IMR-90 (cell line): ENCODE measurements at regions not wholly inside any gene's neighbourhood (a gene's known extent, or its start where the extent isn't known, plus 50 kb on each side); places are given as distances from the start of the nearest gene placed in this dataset.
A peak's percentile ranks its signal among the peaks of the same experiment; 100 is the strongest.

Experiments used
- ATAC-seq: fragments of 200-7000 bp; cut with Tn5 transposase; 2 replicates; pipeline ENCODE4 v1.9.1; 2020; ENCODE audit warnings: low read depth, mild to moderate bottlenecking, moderate library complexity
- BruUV-seq: library from RNA; stranded (reverse); fragments of 400-500 nt; replicated peaks from 2 replicates; lab custom pipeline; 2021; lab: Mats Ljungman, UMichigan
- CTCF ChIA-PET: fragments of 300-600 bp; formaldehyde crosslinking; extraction: SDS; loops from one replicate; lab custom pipeline; 2021; ENCODE audit warnings: antibody characterized with exemption; lab: Yijun Ruan, JAX
- POLR2A ChIA-PET: fragments of 300-600 bp; sonication (Branson Sonifier 250); formaldehyde crosslinking; loops from one replicate; lab custom pipeline; 2022; ENCODE audit warnings: antibody characterized with exemption; ENCODE audit not compliant: unreplicated experiment; lab: Charles Lee
- DNase-seq: peaks from one replicate; pipeline ENCODE4 v3.0.0; 2013
- H2AFZ ChIP-seq: replicated peaks from 2 replicates; pipeline ENCODE3; 2013; ENCODE audit warnings: low read length, mild to moderate bottlenecking; ENCODE audit not compliant: poor library complexity
- H2AK5ac ChIP-seq: 2 replicates; pipeline ENCODE4 v1.6.1; 2013; ENCODE audit warnings: low read depth, low read length, inconsistent platforms
- H2AK9ac ChIP-seq: replicated peaks from 2 replicates; pipeline ENCODE3; 2013; ENCODE audit warnings: mild to moderate bottlenecking, low read depth, low read length, moderate library complexity; ENCODE audit not compliant: poor library complexity
- H2BK120ac ChIP-seq: 2 replicates; pipeline ENCODE4 v1.6.1; 2013; ENCODE audit warnings: low read depth, low read length, inconsistent platforms
- H2BK15ac ChIP-seq: 3 replicates; pipeline ENCODE4 v1.6.1; 2013; ENCODE audit warnings: low read depth, low read length, inconsistent platforms
- H2BK20ac ChIP-seq: 2 replicates; pipeline ENCODE4 v1.6.1; 2013; ENCODE audit warnings: low read depth, mild to moderate bottlenecking, inconsistent platforms, low read length, moderate library complexity
- H2BK5ac ChIP-seq: 2 replicates; pipeline ENCODE4 v1.6.1; 2013; ENCODE audit warnings: mild to moderate bottlenecking, low read depth, low read length, inconsistent platforms; ENCODE audit not compliant: poor library complexity, severe bottlenecking
- H3K14ac ChIP-seq: replicated peaks from 2 replicates; pipeline ENCODE4 v1.6.1; 2013; ENCODE audit warnings: low read depth, low read length, inconsistent platforms
- H3K18ac ChIP-seq: 2 replicates; pipeline ENCODE4 v1.6.1; 2013; ENCODE audit warnings: low read depth, low read length, control low read depth
- H3K23ac ChIP-seq: 2 replicates; pipeline ENCODE4 v1.6.1; 2013; ENCODE audit warnings: low read depth, low read length, inconsistent platforms
- H3K27ac ChIP-seq: 2 replicates; pipeline ENCODE4 v1.5.1; 2013; ENCODE audit warnings: mild to moderate bottlenecking, control low read depth, low read length; ENCODE audit not compliant: insufficient read depth
- H3K27me3 ChIP-seq: 2 replicates; pipeline ENCODE4 v1.6.1; 2013; ENCODE audit warnings: low read length; ENCODE audit not compliant: control insufficient read depth, insufficient read depth
- H3K36me3 ChIP-seq: 2 replicates; pipeline ENCODE4 v1.6.1; 2013; ENCODE audit warnings: low read length, mixed read lengths; ENCODE audit not compliant: control insufficient read depth, insufficient read depth
- H3K4ac ChIP-seq: 2 replicates; pipeline ENCODE4 v1.6.1; 2013; ENCODE audit warnings: low read depth, low read length, inconsistent platforms
- H3K4me1 ChIP-seq: 2 replicates; pipeline ENCODE4 v1.6.1; 2013; ENCODE audit warnings: low read length, mixed read lengths; ENCODE audit not compliant: control insufficient read depth, insufficient read depth
- H3K4me2 ChIP-seq: 2 replicates; pipeline ENCODE4 v1.6.1; 2013; ENCODE audit warnings: low read depth, mild to moderate bottlenecking, control low read depth, low read length, moderate library complexity
- H3K4me3 ChIP-seq: 2 replicates; pipeline ENCODE4 v1.5.1; 2013; ENCODE audit warnings: low read depth, mild to moderate bottlenecking, control low read depth, low read length, moderate library complexity; ENCODE audit not compliant: insufficient read depth
- H3K56ac ChIP-seq: 2 replicates; pipeline ENCODE4 v1.6.1; 2013; ENCODE audit warnings: low read length, inconsistent platforms; ENCODE audit not compliant: insufficient read depth; ENCODE audit errors: extremely low read depth
- H3K79me1 ChIP-seq, 2 experiments: 2 replicates each; pipeline ENCODE4 v1.6.1; 2013; ENCODE audit warnings: low read length in 2 of 2, inconsistent platforms in 1 of 2, low read depth in 1 of 2
- H3K9ac ChIP-seq: 2 replicates; pipeline ENCODE4 v1.6.1; 2013; ENCODE audit warnings: low read depth, low read length, control low read depth
- H3K9me1 ChIP-seq: 2 replicates; pipeline ENCODE4 v1.6.1; 2013; ENCODE audit warnings: low read length, inconsistent platforms; ENCODE audit not compliant: insufficient read depth
- H3K9me3 ChIP-seq: 2 replicates; pipeline ENCODE4 v1.6.1; 2013; ENCODE audit warnings: low read length; ENCODE audit not compliant: control insufficient read depth, insufficient read depth
- H4K20me1 ChIP-seq: 2 replicates; pipeline ENCODE4 v1.6.1; 2013; ENCODE audit warnings: low read length, inconsistent platforms; ENCODE audit not compliant: insufficient read depth
- H4K5ac ChIP-seq: 2 replicates; pipeline ENCODE4 v1.6.1; 2013; ENCODE audit warnings: mild to moderate bottlenecking, low read depth, low read length, control low read depth
- H4K8ac ChIP-seq, 2 experiments: 2 replicates each; pipeline ENCODE4 v1.6.1; 2013; ENCODE audit warnings: low read depth in 2 of 2, low read length in 2 of 2, control low read depth in 1 of 2, inconsistent platforms in 1 of 2
- H4K91ac ChIP-seq: 2 replicates; pipeline ENCODE4 v1.6.1; 2013; ENCODE audit warnings: low read depth, low read length, inconsistent platforms; ENCODE audit not compliant: insufficient read depth
- CEBPB ChIP-seq: IDR thresholded peaks from 2 replicates; pipeline ENCODE4 v1.6.1; 2012; ENCODE audit warnings: low read depth, low read length, improper control_type of control experiment
- CHD1 ChIP-seq: IDR thresholded peaks from 2 replicates; pipeline ENCODE4 v1.6.1; 2012; ENCODE audit warnings: low read depth, low read length, improper control_type of control experiment
- CTCF ChIP-seq: conservative IDR thresholded peaks from 2 replicates; pipeline ENCODE4 v1.5.1; 2012; ENCODE audit warnings: mild to moderate bottlenecking, low read depth, low read length, improper control_type of control experiment
- FOS ChIP-seq: fragments of 150-350 bp; IDR thresholded peaks from 2 replicates; pipeline ENCODE4 v1.6.1; 2016; ENCODE audit warnings: low read depth, low read length
- MAFK ChIP-seq: IDR thresholded peaks from 2 replicates; pipeline ENCODE4 v1.6.1; 2012; ENCODE audit warnings: low read depth, low read length, improper control_type of control experiment
- MAZ ChIP-seq: IDR thresholded peaks from 2 replicates; pipeline ENCODE4 v1.6.1; 2012; ENCODE audit warnings: low read depth, mild to moderate bottlenecking, low read length, improper control_type of control experiment, moderate library complexity, borderline replicate concordance
- NFE2L2 ChIP-seq: fragments of 150-350 bp; IDR thresholded peaks from 2 replicates; pipeline ENCODE4 v1.6.1; 2016; ENCODE audit warnings: low read depth, mild to moderate bottlenecking, low read length
- RAD21 ChIP-seq: IDR thresholded peaks from 2 replicates; pipeline ENCODE4 v1.6.1; 2012; ENCODE audit warnings: low read length, improper control_type of control experiment
- RCOR1 ChIP-seq: IDR thresholded peaks from 2 replicates; pipeline ENCODE4 v1.6.1; 2012; ENCODE audit warnings: mild to moderate bottlenecking, low read length, improper control_type of control experiment; ENCODE audit not compliant: insufficient replicate concordance
- RFX5 ChIP-seq: IDR thresholded peaks from 2 replicates; pipeline ENCODE4 v1.8.0; 2012; ENCODE audit warnings: low read depth, mild to moderate bottlenecking, low read length, moderate library complexity
- SMC3 ChIP-seq: fragments of 150-350 bp; IDR thresholded peaks from 2 replicates; pipeline ENCODE4 v1.6.1; 2016; ENCODE audit warnings: low read depth, mild to moderate bottlenecking, antibody characterized with exemption, low read length, moderate library complexity
- USF2 ChIP-seq: fragments of 150-350 bp; IDR thresholded peaks from 2 replicates; pipeline ENCODE4 v1.6.1; 2017; ENCODE audit warnings: mild to moderate bottlenecking, antibody characterized with exemption, low read length, low read depth
- whole genome bisulfite sequencing, 2 experiments: methylation state at CpG; one replicate each; pipeline versions ENCODE4 v1.1.5 to v1.1.7; 2013; ENCODE audit warnings: missing lambda C conversion rate in 2 of 2; ENCODE audit not compliant: insufficient read length in 1 of 2; ENCODE audit errors: extremely low coverage in 2 of 2; 5-methylcytosine and 5-hydroxymethylcytosine counted together
- dilution Hi-C: fragments of 300-500 bp; cut with HindIII; formaldehyde crosslinking; loops from one replicate; pipeline ENCODE4 v1.14.3; 2018; ENCODE audit warnings: low sequenced_read_pairs; ENCODE audit not compliant: unreplicated experiment
- in situ Hi-C: fragments of 300-500 bp; cut with MboI; formaldehyde crosslinking; loops from 3 replicates; pipeline ENCODE4 v1.14.3; 2019; ENCODE audit warnings: low sequenced_read_pairs, inconsistent platforms, mixed read lengths
- intact Hi-C: fragments of 100-400 bp; cut with micrococcal nuclease; formaldehyde crosslinking; loops from 2 replicates; pipeline ENCODE4 v1.10.0; 2022
- TF ChIP-seq, protein P1 (sequence below): fragments of 150-350 bp; IDR thresholded peaks from 2 replicates; pipeline ENCODE4 v1.6.1; 2016; ENCODE audit warnings: low read depth, mild to moderate bottlenecking, low read length, moderate library complexity, borderline replicate concordance

GRCh38 chr5:57863661-57864060, 381.1 kb upstream of the ACTBL2 start:
- dilution Hi-C loops, result no loop called here
- in situ Hi-C loops, result no loop called here

More at GRCh38 chr5:57863661-57864060, 381.1 kb upstream of the ACTBL2 start:
- H3K4me1 ChIP-seq, result peaks cover 2% of the 10 kb centered on the region; the same call in 1 of the 2 replicates
- no peak overlapping the region for H2AK9ac ChIP-seq
- H3K27ac ChIP-seq, result no peak overlapping the region
- H2BK5ac ChIP-seq, result no peak overlapping the region
- H3K4me2 ChIP-seq, result no peak overlapping the region
- H3K27me3 ChIP-seq, result no peaks in the 10 kb centered on the region
- intact Hi-C loops, result no loop called here
- H4K20me1 ChIP-seq, result no peaks in the 10 kb centered on the region
- H4K91ac ChIP-seq, result no peak overlapping the region
- H2AFZ ChIP-seq, result no peak overlapping the region
- no peak overlapping the region for H4K8ac ChIP-seq
- no peak overlapping the region for H3K14ac ChIP-seq
- ChIA-PET CTCF (no interaction called here), POLR2A (no interaction called here)
- no peak overlapping the region for H3K56ac ChIP-seq
- no peak overlapping the region for H3K23ac ChIP-seq
- no peaks in the 10 kb centered on the region for H3K9me1 ChIP-seq
- no peak overlapping the region for H2BK15ac ChIP-seq
- no CpG with 5 or more reads among the region's 2 CpGs for WGBS, 2 experiments
- H3K9me3 ChIP-seq, result no peaks in the 10 kb centered on the region
- no peak overlapping the region; the same call in 1 of the 2 replicates for H4K5ac ChIP-seq
- no TSS peak for BruUV-seq
- H2AK5ac ChIP-seq, result no peak overlapping the region
- 0 out of 2 replicates have a peak overlapping the region, but pooled peaks have one; percentile 24 for H3K4ac ChIP-seq
- DNase-seq, result peak; percentile 76
- H2BK120ac ChIP-seq, result no peak overlapping the region
- TF ChIP-seq RFX5 (no peak), RCOR1 (no peak), CHD1 (no peak), CTCF (no peak), FOS (no peak), USF2 (no peak), MAFK (no peak), MAZ (no peak), NFE2L2 (no peak), RAD21 (no peak), CEBPB (no peak), SMC3 (no peak)
- TF ChIP-seq, protein P1, sequence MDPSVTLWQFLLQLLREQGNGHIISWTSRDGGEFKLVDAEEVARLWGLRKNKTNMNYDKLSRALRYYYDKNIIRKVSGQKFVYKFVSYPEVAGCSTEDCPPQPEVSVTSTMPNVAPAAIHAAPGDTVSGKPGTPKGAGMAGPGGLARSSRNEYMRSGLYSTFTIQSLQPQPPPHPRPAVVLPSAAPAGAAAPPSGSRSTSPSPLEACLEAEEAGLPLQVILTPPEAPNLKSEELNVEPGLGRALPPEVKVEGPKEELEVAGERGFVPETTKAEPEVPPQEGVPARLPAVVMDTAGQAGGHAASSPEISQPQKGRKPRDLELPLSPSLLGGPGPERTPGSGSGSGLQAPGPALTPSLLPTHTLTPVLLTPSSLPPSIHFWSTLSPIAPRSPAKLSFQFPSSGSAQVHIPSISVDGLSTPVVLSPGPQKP, result no peak
- H3K79me1 ChIP-seq, result no peaks in the 10 kb centered on the region
- ATAC-seq, result peak; percentile 88
- no peaks in the 10 kb centered on the region for H3K36me3 ChIP-seq
- H3K4me3 ChIP-seq, result no peak overlapping the region
- no peak overlapping the region for H3K9ac ChIP-seq
- no peak overlapping the region for H2BK20ac ChIP-seq
- H3K18ac ChIP-seq, result peak overlapping the region; percentile 54; the same call in 1 of the 2 replicates
